Pons (tissue), 1 donor: ENCODE measurements at regions not wholly inside any gene's neighbourhood (a gene's known extent, or its start where the extent isn't known, plus 50 kb on each side); places are given as distances from the start of the nearest gene placed in this dataset.

ENCODE experiments used
- DNase-seq: peaks from one replicate; pipeline ENCODE4 v3.0.0-alpha.2; 2016; ENCODE audit warnings: low spot score

DNA sequence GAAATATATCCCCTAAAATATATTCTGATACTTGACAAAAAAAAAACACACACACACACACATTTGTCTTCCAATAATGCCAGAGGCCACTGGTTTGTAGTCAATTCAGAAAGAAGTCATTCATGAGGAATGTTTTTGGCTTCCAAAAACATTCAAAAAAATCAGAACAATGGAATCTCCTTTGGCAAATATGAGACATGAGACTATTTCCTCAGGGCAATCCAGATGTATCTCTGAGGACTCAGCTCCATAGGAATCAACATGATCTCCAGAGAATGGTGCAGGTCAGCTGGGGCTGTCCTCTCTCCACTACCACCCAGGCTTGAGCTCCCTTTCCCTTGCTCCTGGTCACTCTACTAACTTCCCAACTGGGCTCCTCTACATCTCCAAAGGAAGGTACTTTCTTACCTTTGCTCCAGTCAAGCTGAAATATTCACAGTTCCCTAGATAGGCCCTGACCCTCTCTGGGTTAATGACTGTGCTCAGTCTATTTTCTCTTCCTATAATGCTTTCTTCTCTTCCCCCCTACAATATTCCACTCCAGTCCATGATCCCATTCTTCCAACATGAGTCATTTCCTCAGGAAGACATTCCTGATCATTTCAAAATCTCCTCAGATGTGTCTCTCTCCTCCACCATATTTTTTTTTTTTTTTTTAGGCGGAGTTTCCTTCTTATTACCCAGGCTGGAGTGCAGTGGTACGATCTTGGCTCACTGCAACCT lies 145.3 kb downstream of the C1D start:
- no peak for DNase-seq

- DNase-seq: no peak
These were observed 144.3 kb downstream of the C1D start for GRCh38 chr2:67918471-67918870.

DNA sequence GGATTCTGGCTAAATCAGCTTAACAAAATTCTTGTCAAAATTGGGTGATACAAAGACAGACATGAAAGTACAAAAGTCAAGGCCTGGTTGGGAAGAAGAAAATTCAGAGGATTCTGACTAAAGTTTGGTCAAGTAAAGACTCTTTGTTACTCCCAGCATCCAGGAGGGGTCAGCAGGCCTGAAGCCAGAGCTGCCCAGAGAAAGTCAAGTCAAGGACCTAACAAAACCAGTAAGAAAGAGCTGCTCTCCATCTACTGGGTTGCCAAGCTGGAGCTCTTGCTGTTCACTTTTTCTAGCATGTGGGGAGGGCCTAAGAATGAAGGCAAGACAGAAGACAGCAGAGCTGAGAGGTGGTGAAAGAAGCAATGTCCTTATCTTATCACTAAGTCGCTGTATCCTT lies 143.3 kb downstream of the C1D start:
- no peak for DNase-seq

DNA sequence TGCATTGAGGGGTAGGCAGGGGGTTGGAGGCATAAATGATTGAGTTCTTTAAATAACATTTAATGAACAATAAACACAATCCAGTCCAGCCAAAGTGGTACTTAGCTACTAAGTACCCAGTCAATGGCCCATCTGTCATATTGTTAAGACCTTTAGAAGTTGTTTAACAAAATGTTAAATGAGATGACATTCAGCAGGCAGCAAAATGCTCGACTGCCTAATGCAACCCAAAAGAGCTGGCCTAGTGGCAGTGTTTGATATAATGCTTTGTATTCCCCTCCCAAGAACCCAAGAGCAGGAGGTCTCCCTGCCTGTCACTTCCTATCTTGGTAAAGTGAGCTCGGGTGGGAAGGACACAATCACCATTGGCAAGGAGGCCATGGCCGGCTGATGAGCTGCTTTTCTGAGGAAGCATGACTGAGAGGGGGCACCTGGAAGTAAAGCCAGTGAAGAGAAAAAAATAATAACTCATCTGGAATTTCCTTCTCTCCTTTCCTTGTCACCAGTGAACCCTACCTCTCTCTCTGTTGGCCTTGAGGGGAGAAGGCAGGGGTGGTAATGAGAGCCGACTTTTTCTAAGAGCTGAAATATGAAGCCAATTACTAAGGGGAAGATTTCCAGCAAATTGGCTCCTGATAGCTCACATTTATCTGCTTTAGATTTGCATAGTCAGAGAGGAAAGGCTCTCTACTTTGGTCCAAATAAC lies 140.6 kb downstream of the C1D start:
- no peak for DNase-seq

DNA sequence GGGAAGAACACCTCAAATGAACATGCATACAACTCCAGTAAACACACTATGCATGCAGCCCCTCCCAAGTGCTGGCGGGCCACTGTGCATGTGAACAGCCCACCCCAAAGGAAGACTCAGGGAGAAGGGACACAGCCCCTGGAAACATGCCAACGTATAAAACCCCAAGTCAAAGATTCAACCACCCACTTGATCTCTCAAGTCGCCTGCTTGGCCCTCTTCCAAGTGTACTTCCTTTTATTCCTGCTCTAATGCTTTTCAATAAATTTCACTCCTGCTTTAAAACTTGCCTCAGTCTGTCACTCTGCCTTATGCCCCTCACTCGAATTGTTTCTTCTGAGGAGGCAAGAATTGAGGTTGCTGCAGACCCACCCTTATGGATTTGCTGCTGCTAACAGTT lies 139.1 kb downstream of the C1D start:
- DNase-seq: no peak

DNA sequence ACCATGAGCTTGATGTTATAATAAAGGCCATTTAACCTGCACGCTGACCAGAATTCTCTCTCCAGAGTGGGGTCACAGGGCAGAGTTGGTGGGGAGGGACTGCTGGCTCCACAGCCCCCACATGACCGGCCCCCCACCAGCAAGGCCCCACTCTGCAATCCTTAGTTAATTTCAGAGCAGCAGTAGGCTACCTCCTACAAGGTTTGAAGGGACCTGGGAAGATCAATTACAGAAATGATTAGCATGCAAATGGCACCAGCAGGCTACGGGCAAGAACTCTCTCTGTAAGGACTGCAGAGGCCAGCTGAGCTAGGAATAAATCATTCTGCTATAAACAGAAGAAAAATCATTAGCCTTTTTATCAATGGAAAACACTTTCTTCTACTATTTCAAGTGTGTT lies 135.3 kb downstream of the C1D start:
- no peak for DNase-seq

- DNase-seq: no peak
These were observed 132.6 kb downstream of the C1D start for GRCh38 chr2:67930156-67930555.

GRCh38 chr2:67936969-67937368 lies 125.8 kb downstream of the C1D start:
- no peak for DNase-seq

GRCh38 chr2:67938053-67938452 lies 124.8 kb downstream of the C1D start:
- no peak for DNase-seq

GRCh38 chr2:67945056-67945455 lies 117.7 kb downstream of the C1D start:
- DNase-seq: no peak

DNA sequence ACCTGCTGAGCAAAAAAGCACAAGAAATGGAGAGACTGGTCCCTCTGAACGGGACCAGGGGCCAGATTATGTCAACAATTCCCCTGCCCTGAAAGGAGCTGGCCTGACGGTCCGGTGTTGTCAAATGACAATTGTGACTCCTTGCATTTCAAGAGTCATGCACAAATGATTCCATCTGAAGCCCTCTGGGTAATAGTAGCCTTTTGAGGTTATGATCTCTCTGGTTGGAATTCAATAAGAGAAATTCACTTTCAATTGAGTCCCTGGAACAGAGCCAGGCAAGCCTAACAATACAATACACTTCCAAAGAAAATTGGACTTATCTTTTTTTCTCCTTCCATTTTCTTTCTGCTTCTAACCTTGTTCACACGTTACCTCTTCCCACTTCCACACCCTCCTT lies 116.9 kb downstream of the C1D start:
- DNase-seq: no peak

DNA sequence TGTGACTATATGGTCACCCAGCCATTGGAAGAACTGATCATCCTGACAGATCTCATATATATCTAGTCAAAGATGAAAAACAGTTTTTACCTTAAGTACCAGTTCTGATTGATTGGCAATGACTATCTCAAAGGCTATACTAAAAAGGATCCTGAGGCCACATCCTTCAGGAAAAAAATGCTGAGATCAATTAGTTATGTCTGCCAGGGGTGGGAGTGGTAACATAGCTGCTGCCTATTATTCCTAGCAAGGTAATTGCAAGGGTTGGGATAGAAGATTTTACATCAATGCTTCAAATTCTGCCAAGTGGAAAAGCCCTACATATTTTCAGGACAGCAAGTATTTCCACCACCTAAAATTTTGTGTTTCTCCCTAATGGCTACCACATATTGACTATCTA lies 114.7 kb downstream of the C1D start:
- DNase-seq: no peak

GRCh38 chr2:67948506-67948905 lies 114.3 kb downstream of the C1D start:
- DNase-seq: no peak

DNA sequence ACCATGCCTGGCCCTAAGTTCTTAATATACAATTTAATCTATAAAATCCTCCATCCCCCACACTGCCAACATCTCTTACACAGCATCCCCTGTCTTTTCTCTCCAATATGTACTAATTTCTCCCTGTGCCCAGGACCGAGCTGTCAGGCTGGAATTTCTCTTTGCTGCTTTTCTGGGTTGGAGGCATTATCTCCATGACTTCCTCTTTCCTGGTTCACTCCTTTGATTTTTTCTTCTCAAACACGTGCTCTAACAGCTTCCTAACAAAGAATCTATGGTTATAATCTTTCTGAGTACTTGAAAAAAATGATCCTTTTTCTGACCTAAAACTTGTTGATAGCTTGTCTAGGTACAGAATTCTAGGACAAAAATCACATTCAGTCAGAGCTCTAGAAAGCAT lies 112.8 kb downstream of the C1D start:
- DNase-seq: no peak

DNA sequence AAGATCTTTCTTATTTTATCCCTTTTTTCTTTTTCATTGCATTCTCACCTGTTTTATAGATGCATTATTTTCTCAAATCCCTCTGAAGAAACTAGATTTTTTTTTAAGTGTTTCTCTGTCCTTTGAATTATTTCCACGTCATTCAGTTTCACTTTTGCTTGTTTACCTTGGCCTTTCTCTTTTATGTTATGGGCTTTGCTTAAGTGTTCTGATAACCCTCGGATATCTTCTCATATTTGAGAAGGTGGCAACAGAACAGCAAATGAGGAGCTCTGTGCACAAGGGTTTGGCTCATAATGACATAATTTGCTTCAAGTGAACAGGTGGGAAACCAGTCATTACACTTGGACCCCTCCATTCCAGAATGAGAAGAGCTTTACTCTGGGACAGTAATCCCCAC lies 111.9 kb downstream of the C1D start:
- DNase-seq: no peak

GRCh38 chr2:67952066-67952465 lies 110.7 kb downstream of the C1D start:
- DNase-seq: no peak

DNA sequence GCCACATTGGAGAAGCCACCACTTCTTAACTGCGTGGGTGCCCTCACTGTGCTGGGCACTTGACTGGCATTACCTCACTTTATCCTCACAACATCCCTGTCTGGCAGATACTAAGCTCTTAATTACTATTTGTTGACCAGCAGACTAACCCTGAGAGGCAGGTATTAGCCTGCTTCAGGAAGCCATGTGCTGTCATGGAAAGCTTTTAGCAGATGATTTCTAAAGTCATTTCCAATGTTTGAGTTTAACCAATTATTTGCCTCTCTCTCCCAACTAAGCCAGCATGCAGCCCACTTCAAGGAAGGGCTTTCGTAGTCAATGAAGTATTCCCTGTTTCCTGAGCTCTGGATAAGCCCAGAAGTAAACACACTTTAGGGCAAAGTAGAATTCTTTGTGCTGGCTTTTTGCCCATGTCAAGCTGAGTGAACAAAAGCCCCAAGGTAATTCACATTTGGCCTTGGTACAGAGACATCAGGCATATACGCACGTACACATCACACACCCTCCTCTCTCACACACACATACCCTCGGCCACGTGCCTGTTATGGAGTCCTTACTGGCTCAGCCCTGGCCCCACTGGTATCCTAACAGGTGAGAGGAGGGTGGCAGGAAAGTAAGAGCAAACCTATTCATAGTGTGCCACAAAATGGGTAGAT lies 108.6 kb downstream of the C1D start:
- no peak for DNase-seq

DNA sequence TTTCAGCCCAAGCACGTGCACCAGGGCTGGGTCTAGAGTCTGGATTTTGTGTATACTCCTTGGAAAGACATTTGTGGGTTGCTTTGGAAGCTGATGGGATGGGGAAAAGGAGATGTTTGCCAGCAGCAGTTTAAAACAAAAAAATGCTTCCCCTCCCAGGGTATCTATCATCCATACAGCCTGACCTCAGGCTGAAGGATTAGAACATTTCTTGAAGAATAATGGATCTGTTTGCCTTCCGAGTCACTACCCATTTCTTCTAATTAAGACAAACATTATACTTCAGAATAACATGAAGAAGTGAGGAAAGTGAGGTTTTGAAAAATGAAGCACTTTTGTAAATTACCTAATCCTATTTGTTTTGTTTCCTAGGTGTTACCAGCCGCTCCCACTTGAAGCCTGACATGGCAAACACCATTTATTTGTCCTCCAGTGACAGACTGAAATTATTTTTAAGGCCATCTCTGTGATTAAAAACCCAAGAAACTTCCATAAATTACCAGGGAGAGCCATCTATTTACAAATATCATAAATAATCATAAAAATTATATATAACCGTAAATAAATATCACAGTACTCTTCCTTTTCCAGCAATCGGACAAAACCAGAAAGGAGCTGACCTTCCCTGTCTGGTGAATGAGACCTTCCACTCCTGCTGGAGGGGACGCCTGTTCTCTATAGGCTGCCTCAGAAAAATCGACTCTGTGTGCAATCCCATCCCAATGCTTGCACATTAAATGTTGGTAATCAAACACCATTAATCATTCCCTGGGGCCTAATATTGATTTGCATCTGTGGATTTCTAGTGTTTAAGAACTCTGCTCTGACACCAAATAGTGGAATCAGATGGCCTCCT lies 106.8 kb downstream of the C1D start:
- no peak for DNase-seq

- DNase-seq: no peak
These were observed 97.6 kb downstream of the C1D start for GRCh38 chr2:67965246-67965645.

GRCh38 chr2:67970071-67970470 lies 92.7 kb downstream of the C1D start:
- DNase-seq: no peak

GRCh38 chr2:67970542-67970941 lies 92.3 kb downstream of the C1D start:
- no peak for DNase-seq
